T-cell (primary cell): ENCODE measurements at regions not wholly inside any gene's neighbourhood (a gene's known extent, or its start where the extent isn't known, plus 50 kb on each side); places are given as distances from the start of the nearest gene placed in this dataset.
"Not testable (repeated sequence)": the region's sequence is repeated elsewhere in the genome, so short reads cannot be mapped to it uniquely, and the experiment has no call there.

Experiments
- ATAC-seq, 4 experiments: fragments of 200-7000 bp in 3 of 4; fragments of 150-1000 bp in 1 of 4; cut with Tn5 transposase; replicated peaks in 1 of 4; 1 replicate in 3 of 4; 2 replicates in 1 of 4; pipeline ENCODE4 v1.10.0; 2021; ENCODE audit warnings: moderate library complexity in 3 of 4, mild to moderate bottlenecking in 2 of 4, moderate number of reproducible peaks in 1 of 4
- CTCF ChIA-PET, 2 donors: fragments of 300-600 bp; sonication (Branson Sonifier 250); formaldehyde crosslinking; loops; one replicate each; lab custom pipeline; 2022; ENCODE audit warnings: antibody characterized with exemption in 2 of 2; lab: Charles Lee
- POLR2A ChIA-PET, 2 donors: fragments of 300-600 bp; sonication (Branson Sonifier 250); formaldehyde crosslinking; loops; one replicate each; lab custom pipeline; 2022; ENCODE audit warnings: antibody characterized with exemption in 2 of 2; lab: Charles Lee
- DNase-seq, 35 experiments: peaks; one replicate each; pipeline versions ENCODE4 v3.0.0 to v3.0.0-alpha.2; 2013 to 2023
- H3K27ac ChIP-seq: one replicate; pipeline ENCODE4 v1.5.1; 2013; ENCODE audit warnings: low read length
- H3K27me3 ChIP-seq, 2 experiments: replicated peaks in 1 of 2; 1 replicate in 1 of 2; 2 replicates in 1 of 2; pipeline versions ENCODE4 v1.6.1 to v1.7.0; 2013; ENCODE audit warnings: low read length in 1 of 2, mixed read lengths in 1 of 2; ENCODE audit not compliant: control insufficient read depth in 2 of 2, insufficient read depth in 2 of 2; ENCODE audit errors: extremely low read depth in 1 of 2
- H3K36me3 ChIP-seq, 2 donors: 1 replicate in 1 of 2; 2 replicates in 1 of 2; pipeline versions ENCODE4 v1.6.1 to v1.7.0; 2013; ENCODE audit warnings: low read length in 1 of 2; ENCODE audit not compliant: control insufficient read depth in 2 of 2, insufficient read depth in 1 of 2; ENCODE audit errors: extremely low read depth in 1 of 2
- H3K4me1 ChIP-seq, 2 experiments: 1 replicate in 1 of 2; 2 replicates in 1 of 2; pipeline versions ENCODE4 v1.6.1 to v1.7.0; 2013; ENCODE audit warnings: low read length in 2 of 2, mixed read lengths in 1 of 2; ENCODE audit not compliant: insufficient read depth in 2 of 2, control insufficient read depth in 1 of 2; ENCODE audit errors: extremely low read depth in 1 of 2
- H3K4me3 ChIP-seq, 2 donors: 1 replicate in 1 of 2; 2 replicates in 1 of 2; pipeline versions ENCODE4 v1.5.1 to v1.7.0; 2013; ENCODE audit warnings: mild to moderate bottlenecking in 2 of 2, low read length in 1 of 2, moderate library complexity in 1 of 2; ENCODE audit not compliant: control insufficient read depth in 1 of 2; ENCODE audit errors: extremely low read depth in 1 of 2
- H3K9me3 ChIP-seq: 2 replicates; pipeline ENCODE4 v1.7.0; 2013
- H3K27ac Mint-ChIP-seq, 2 donors: one replicate each; pipeline ENCODE4 v1.8.0; 2020 to 2021; ENCODE audit warnings: mild to moderate bottlenecking in 2 of 2, mixed read lengths in 2 of 2
- H3K27me3 Mint-ChIP-seq, 2 donors: one replicate each; pipeline ENCODE4 v1.8.0; 2021 to 2022; ENCODE audit warnings: mixed read lengths in 2 of 2
- H3K36me3 Mint-ChIP-seq: one replicate; pipeline ENCODE4 v1.8.0; 2021; ENCODE audit warnings: mixed read lengths
- H3K4me1 Mint-ChIP-seq, 3 donors: one replicate each; pipeline ENCODE4 v1.8.0; 2020 to 2022; ENCODE audit warnings: mixed read lengths in 3 of 3, mild to moderate bottlenecking in 1 of 3
- H3K4me3 Mint-ChIP-seq, 3 donors: one replicate each; pipeline ENCODE4 v1.8.0; 2020 to 2022; ENCODE audit warnings: mild to moderate bottlenecking in 3 of 3, mixed read lengths in 3 of 3, moderate library complexity in 3 of 3
- H3K9me3 Mint-ChIP-seq, 3 donors: one replicate each; pipeline ENCODE4 v1.8.0; 2020 to 2022; ENCODE audit warnings: mixed read lengths in 3 of 3
- WGBS: methylation state at CpG from one replicate; pipeline ENCODE4 v1.1.5; 2013; ENCODE audit warnings: missing lambda C conversion rate; ENCODE audit not compliant: insufficient coverage; 5-methylcytosine and 5-hydroxymethylcytosine counted together

- H3K27me3 ChIP-seq, CTCF ChIA-PET, H3K4me1 ChIP-seq, H3K4me1 Mint-ChIP-seq, POLR2A ChIA-PET, H3K4me3 ChIP-seq, ATAC-seq, H3K9me3 Mint-ChIP-seq, H3K36me3 ChIP-seq, H3K9me3 ChIP-seq, H3K27ac ChIP-seq, H3K27ac Mint-ChIP-seq, H3K27me3 Mint-ChIP-seq, H3K36me3 Mint-ChIP-seq, DNase-seq, H3K4me3 Mint-ChIP-seq: not testable (repeated sequence)
- no CpG with 5 or more reads among the region's 2 CpGs for WGBS
Observed at GRCh38 chr10:61818251-61818650, 83.2 kb upstream of the ARID5B start.

DNA sequence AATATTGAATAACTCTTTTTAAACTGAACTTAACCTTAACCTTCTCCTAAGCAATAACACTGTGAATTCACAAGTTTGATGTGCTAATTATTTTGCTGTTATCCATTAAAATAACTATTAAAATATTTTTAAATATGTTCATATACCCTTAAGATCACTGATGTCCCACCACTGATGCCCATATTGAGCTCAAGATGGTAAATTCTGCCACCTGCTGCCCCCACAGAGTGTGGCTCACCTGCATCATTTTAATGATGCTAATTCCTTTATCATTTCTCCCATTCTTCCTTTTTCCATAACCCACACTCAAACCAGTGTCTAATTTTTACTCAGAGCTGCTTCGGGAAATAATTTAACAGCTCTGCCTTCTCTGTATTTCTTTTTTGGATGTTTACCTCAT is 82.3 kb upstream of the ARID5B start:
- H3K9me3 ChIP-seq = no peaks in the 10 kb centered on the region
- POLR2A ChIA-PET = interaction anchor here in 1 of 2 donors (0.6 kb wide), 3 partner anchors 85 to 421 kb away, joined by 3 read pairs; no protein-coding TSS in a partner anchor
- H3K4me3 ChIP-seq = no peak overlapping the region

GRCh38 chr10:61821153-61821552 is 80.3 kb upstream of the ARID5B start:
- H3K27me3 ChIP-seq = no peaks in the 10 kb centered on the region
- no peaks in the 10 kb centered on the region for H3K9me3 ChIP-seq
- Mint-ChIP-seq H3K27ac (no peak overlapping the region), H3K36me3 (no peaks in the 10 kb centered on the region), H3K4me3 (no peak overlapping the region), H3K9me3 (no peaks in the 10 kb centered on the region), H3K27me3 (no peaks in the 10 kb centered on the region), H3K4me1 (no peaks in the 10 kb centered on the region)
- ChIA-PET CTCF (interaction anchor here in 1 of 2 donors (0.6 kb wide), 1 partner anchor 16 kb away, joined by 3 read pairs; no protein-coding TSS in a partner anchor), POLR2A (no interaction called here)
- 100% methylated on average over 1 of the region's 5 CpGs for WGBS
- H3K27ac ChIP-seq = no peak overlapping the region
- H3K4me1 ChIP-seq = no peaks in the 10 kb centered on the region
- no peaks in the 10 kb centered on the region for H3K36me3 ChIP-seq
- H3K4me3 ChIP-seq = no peak overlapping the region
- no peak for DNase-seq
- no peak for ATAC-seq

More for the DNA sequence above, 82.3 kb upstream of the ARID5B start:
- H3K27me3 ChIP-seq = no peaks in the 10 kb centered on the region
- Mint-ChIP-seq H3K4me1 (no peaks in the 10 kb centered on the region), H3K27ac (no peak overlapping the region), H3K9me3 (no peaks in the 10 kb centered on the region), H3K4me3 (no peak overlapping the region), H3K36me3 (no peaks in the 10 kb centered on the region), H3K27me3 (no peaks in the 10 kb centered on the region)
- no peaks in the 10 kb centered on the region for H3K36me3 ChIP-seq
- ATAC-seq (no peak), DNase-seq (peak in 1 of 35 experiments; percentile 13)
- WGBS = no CpG with 5 or more reads among the region's 1 CpG
- no peak overlapping the region for H3K27ac ChIP-seq
- CTCF ChIA-PET = interaction anchor here (0.5 to 1.3 kb wide), 4 partner anchors 69 to 1601 kb away, joined by 3 to 11 read pairs (median 4); no protein-coding TSS in a partner anchor
- H3K4me1 ChIP-seq = no peaks in the 10 kb centered on the region

- no CpG with 5 or more reads among the region's 1 CpG for WGBS
- H3K27me3 ChIP-seq = no peaks in the 10 kb centered on the region
- POLR2A ChIA-PET = no interaction called here
Observed at GRCh38 chr10:61821693-61822092, 79.8 kb upstream of the ARID5B start.

GRCh38 chr10:61822096-61822495 is 79.4 kb upstream of the ARID5B start:
- no peaks in the 10 kb centered on the region for H3K4me1 Mint-ChIP-seq
- ChIA-PET POLR2A (no interaction called here), CTCF (no interaction called here)
- no peak overlapping the region for H3K27ac ChIP-seq
- ATAC-seq = no peak
- H3K4me3 Mint-ChIP-seq = no peak overlapping the region
- H3K4me1 ChIP-seq = no peaks in the 10 kb centered on the region
- DNase-seq = no peak
- H3K36me3 ChIP-seq = no peaks in the 10 kb centered on the region
- no peaks in the 10 kb centered on the region for H3K9me3 ChIP-seq
- no peak overlapping the region for H3K4me3 ChIP-seq
- no peaks in the 10 kb centered on the region for H3K36me3 Mint-ChIP-seq
- no peak overlapping the region for H3K27ac Mint-ChIP-seq
- no peaks in the 10 kb centered on the region for H3K27me3 Mint-ChIP-seq
- WGBS = no CpG with 5 or more reads among the region's 1 CpG
- no peaks in the 10 kb centered on the region for H3K9me3 Mint-ChIP-seq
- H3K27me3 ChIP-seq = no peaks in the 10 kb centered on the region

More at GRCh38 chr10:61821693-61822092, 79.8 kb upstream of the ARID5B start:
- CTCF ChIA-PET = interaction anchor here in 1 of 2 donors (0.6 kb wide), 1 partner anchor 16 kb away, joined by 3 read pairs; no protein-coding TSS in a partner anchor
- no peak overlapping the region for H3K27ac Mint-ChIP-seq
- no peak overlapping the region for H3K4me3 Mint-ChIP-seq
- DNase-seq (no peak), ATAC-seq (no peak)
- H3K27ac ChIP-seq = no peak overlapping the region
- H3K4me1 ChIP-seq = no peaks in the 10 kb centered on the region
- H3K4me1 Mint-ChIP-seq = no peaks in the 10 kb centered on the region
- H3K9me3 ChIP-seq = no peaks in the 10 kb centered on the region
- H3K4me3 ChIP-seq = no peak overlapping the region
- no peaks in the 10 kb centered on the region for H3K36me3 ChIP-seq
- H3K36me3 Mint-ChIP-seq = no peaks in the 10 kb centered on the region
- no peaks in the 10 kb centered on the region for H3K9me3 Mint-ChIP-seq
- no peaks in the 10 kb centered on the region for H3K27me3 Mint-ChIP-seq

- H3K27me3 Mint-ChIP-seq = no peaks in the 10 kb centered on the region
- H3K9me3 ChIP-seq = no peaks in the 10 kb centered on the region
- H3K9me3 Mint-ChIP-seq = no peaks in the 10 kb centered on the region
- no CpG with 5 or more reads among the region's 3 CpGs for WGBS
- H3K27ac Mint-ChIP-seq = no peak overlapping the region
- no peak for ATAC-seq
- no peaks in the 10 kb centered on the region for H3K27me3 ChIP-seq
- H3K4me1 Mint-ChIP-seq = no peaks in the 10 kb centered on the region
- POLR2A ChIA-PET = no interaction called here
- CTCF ChIA-PET = no interaction called here
- H3K4me3 ChIP-seq = no peak overlapping the region
- H3K36me3 ChIP-seq = no peaks in the 10 kb centered on the region
- no peak overlapping the region for H3K4me3 Mint-ChIP-seq
- H3K36me3 Mint-ChIP-seq = no peaks in the 10 kb centered on the region
- H3K4me1 ChIP-seq = no peaks in the 10 kb centered on the region
- H3K27ac ChIP-seq = no peak overlapping the region
- no peak for DNase-seq
Observed at GRCh38 chr10:61822781-61823230, 78.7 kb upstream of the ARID5B start.

DNA sequence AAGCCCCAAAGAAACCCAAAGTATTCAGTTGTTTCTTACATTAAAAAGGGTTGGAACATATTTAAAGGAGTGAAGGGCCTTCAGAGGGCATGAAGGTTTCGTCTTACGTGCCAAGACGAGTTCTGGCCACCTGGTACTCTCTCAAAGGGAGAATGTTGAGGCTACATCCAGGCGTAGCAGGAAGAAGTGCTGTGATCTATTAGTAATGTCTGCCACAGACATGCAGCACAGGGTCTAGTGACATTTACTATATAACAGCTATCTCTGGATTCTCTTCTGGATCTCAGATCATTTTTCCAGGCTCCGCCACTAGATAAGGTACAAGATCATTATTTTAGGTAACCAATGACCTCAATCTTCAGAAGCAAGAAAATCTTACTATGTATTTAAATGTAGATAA is 76.5 kb upstream of the ARID5B start:
- WGBS = 77% methylated on average over 3 of the region's 5 CpGs
- no peaks in the 10 kb centered on the region for H3K36me3 Mint-ChIP-seq
- CTCF ChIA-PET = no interaction called here
- Histone ChIP-seq H3K27me3 (no peaks in the 10 kb centered on the region), H3K4me1 (no peaks in the 10 kb centered on the region), H3K9me3 (no peaks in the 10 kb centered on the region), H3K27ac (no peak overlapping the region), H3K4me3 (no peak overlapping the region), H3K36me3 (no peaks in the 10 kb centered on the region)
- H3K4me3 Mint-ChIP-seq = no peak overlapping the region
- no peaks in the 10 kb centered on the region for H3K27me3 Mint-ChIP-seq
- DNase-seq (no peak), ATAC-seq (no peak)
- H3K4me1 Mint-ChIP-seq = no peaks in the 10 kb centered on the region
- POLR2A ChIA-PET = no interaction called here
- H3K27ac Mint-ChIP-seq = no peak overlapping the region
- no peaks in the 10 kb centered on the region for H3K9me3 Mint-ChIP-seq
